ENCODE measurements at regions not wholly inside any gene's neighbourhood (a gene's known extent, or its start where the extent isn't known, plus 50 kb on each side); places are given as distances from the start of the nearest gene placed in this dataset.

DNA sequence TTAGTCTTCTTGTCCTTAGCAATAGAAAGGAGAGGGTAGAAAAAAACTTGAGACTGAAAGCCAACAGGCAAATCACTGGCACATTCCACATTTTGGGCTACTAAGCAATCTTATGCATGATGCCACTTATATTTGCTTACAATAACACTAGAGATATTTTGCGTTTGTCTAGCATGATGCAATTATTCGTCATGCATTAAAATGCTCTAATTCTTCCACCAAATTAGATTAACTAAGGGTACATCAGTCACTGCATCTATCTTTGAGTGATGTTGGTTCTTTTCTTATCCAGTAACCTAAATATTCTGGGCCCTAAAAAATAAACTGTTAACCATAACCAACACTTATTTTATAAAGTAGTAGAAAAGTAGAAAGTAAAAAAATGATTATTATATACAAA is 1311.7 kb upstream of the CDH2 start:
- TF ChIP-seq, protein P1, sequence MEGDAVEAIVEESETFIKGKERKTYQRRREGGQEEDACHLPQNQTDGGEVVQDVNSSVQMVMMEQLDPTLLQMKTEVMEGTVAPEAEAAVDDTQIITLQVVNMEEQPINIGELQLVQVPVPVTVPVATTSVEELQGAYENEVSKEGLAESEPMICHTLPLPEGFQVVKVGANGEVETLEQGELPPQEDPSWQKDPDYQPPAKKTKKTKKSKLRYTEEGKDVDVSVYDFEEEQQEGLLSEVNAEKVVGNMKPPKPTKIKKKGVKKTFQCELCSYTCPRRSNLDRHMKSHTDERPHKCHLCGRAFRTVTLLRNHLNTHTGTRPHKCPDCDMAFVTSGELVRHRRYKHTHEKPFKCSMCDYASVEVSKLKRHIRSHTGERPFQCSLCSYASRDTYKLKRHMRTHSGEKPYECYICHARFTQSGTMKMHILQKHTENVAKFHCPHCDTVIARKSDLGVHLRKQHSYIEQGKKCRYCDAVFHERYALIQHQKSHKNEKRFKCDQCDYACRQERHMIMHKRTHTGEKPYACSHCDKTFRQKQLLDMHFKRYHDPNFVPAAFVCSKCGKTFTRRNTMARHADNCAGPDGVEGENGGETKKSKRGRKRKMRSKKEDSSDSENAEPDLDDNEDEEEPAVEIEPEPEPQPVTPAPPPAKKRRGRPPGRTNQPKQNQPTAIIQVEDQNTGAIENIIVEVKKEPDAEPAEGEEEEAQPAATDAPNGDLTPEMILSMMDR (conservative IDR thresholded peaks at IDR 0.05 in 1 of 2, IDR thresholded peaks at IDR 0.05 in 1 of 2; ENCODE audit: extremely low read depth in 1 of 2, insufficient read depth in 1 of 2, low read depth in 1 of 2, low read length in 2 of 2) = no peak
- TF ChIP-seq EZH2 (IDR thresholded peaks at IDR 0.05; ENCODE audit: borderline replicate concordance, low read length) = no peak

Measured in mammary epithelial cell (primary cell).